HEK293 (cell line): ENCODE measurements at regions not wholly inside any gene's neighbourhood (a gene's known extent, or its start where the extent isn't known, plus 50 kb on each side); places are given as distances from the start of the nearest gene placed in this dataset.

ENCODE experiments used
- CTCF ChIA-PET: fragments of 350-600 bp; formaldehyde crosslinking; extraction: SDS; loops from one replicate; lab custom pipeline; 2021; ENCODE audit warnings: antibody characterized with exemption; lab: Yijun Ruan, JAX
- POLR2A ChIA-PET: fragments of 300-600 bp; formaldehyde crosslinking; extraction: SDS; loops from one replicate; lab custom pipeline; 2020; ENCODE audit warnings: antibody characterized with exemption, inconsistent platforms; lab: Yijun Ruan, JAX
- H3K27ac ChIP-seq: fragments of 200-500 bp; sonication (Bioruptor generic); 2 replicates; pipeline ENCODE4 v1.5.1; 2014; ENCODE audit warnings: low read depth, low read length, control low read depth, inconsistent platforms; ENCODE audit errors: extremely low read depth
- H3K36me3 ChIP-seq, 2 experiments: fragments of 200-500 bp in 1 of 2; sonication (Bioruptor generic) in 1 of 2; 1 replicate in 1 of 2; 2 replicates in 1 of 2; pipeline ENCODE4 v1.5.1; 2014 to 2017; ENCODE audit warnings: inconsistent platforms in 2 of 2, low read length in 2 of 2; ENCODE audit not compliant: control insufficient read depth in 2 of 2, insufficient read depth in 1 of 2
- H3K4me1 ChIP-seq: fragments of 200-500 bp; sonication (Bioruptor generic); 2 replicates; pipeline ENCODE4 v1.5.1; 2014; ENCODE audit warnings: mild to moderate bottlenecking, low read length, inconsistent platforms; ENCODE audit not compliant: control insufficient read depth, insufficient read depth
- H3K4me3 ChIP-seq: 2 replicates; pipeline ENCODE4 v1.5.1; 2011; ENCODE audit warnings: low read depth, mild to moderate bottlenecking, control low read depth, low read length, moderate library complexity
- H3K9me3 ChIP-seq: fragments of 200-500 bp; sonication (Bioruptor generic); 2 replicates; pipeline ENCODE4 v1.5.1; 2014; ENCODE audit warnings: low read depth, low read length, inconsistent platforms; ENCODE audit not compliant: control insufficient read depth, insufficient read depth
- ATF2 ChIP-seq: fragments of 450-650 bp; formaldehyde crosslinking; IDR thresholded peaks from 2 replicates; pipeline ENCODE4 v1.5.1; 2016; ENCODE audit warnings: missing biosample characterization, missing genetic modification characterization, low read depth
- BCL6B ChIP-seq: fragments of 450-650 bp; formaldehyde crosslinking; IDR thresholded peaks from 2 replicates; pipeline ENCODE4 v1.5.1; 2017; ENCODE audit warnings: missing biosample characterization, missing genetic modification characterization
- CTCF ChIP-seq: fragments of 450-650 bp; formaldehyde crosslinking; IDR thresholded peaks from 2 replicates; pipeline ENCODE4 v1.5.1; 2016; ENCODE audit warnings: missing biosample characterization, missing genetic modification characterization
- HOXA7 ChIP-seq: sonication (generic); formaldehyde crosslinking; IDR thresholded peaks from 2 replicates; pipeline ENCODE4 v1.8.1; 2022; ENCODE audit warnings: missing genetic modification reagents, borderline replicate concordance
- KLF7 ChIP-seq: fragments of 450-650 bp; formaldehyde crosslinking; IDR thresholded peaks from 2 replicates; pipeline ENCODE4 v1.5.1; 2016; ENCODE audit warnings: missing biosample characterization, missing genetic modification characterization, borderline replicate concordance
- SCRT1 ChIP-seq: fragments of 450-650 bp; formaldehyde crosslinking; IDR thresholded peaks from 2 replicates; pipeline ENCODE4 v1.5.1; 2016; ENCODE audit warnings: missing biosample characterization, missing genetic modification characterization, borderline replicate concordance
- SETDB1 ChIP-seq: IDR thresholded peaks from one replicate; pipeline ENCODE4 v1.6.1; 2017; ENCODE audit warnings: mild to moderate bottlenecking, low read length, moderate library complexity, mixed read lengths; ENCODE audit not compliant: insufficient read length
- ZIC2 ChIP-seq: fragments of 450-650 bp; formaldehyde crosslinking; IDR thresholded peaks from 2 replicates; pipeline ENCODE4 v1.5.1; 2016; ENCODE audit warnings: missing biosample characterization, missing genetic modification characterization
- ZNF132 ChIP-seq: fragments of 450-650 bp; formaldehyde crosslinking; IDR thresholded peaks from 2 replicates; pipeline ENCODE4 v1.5.1; 2017; ENCODE audit warnings: missing biosample characterization, missing genetic modification characterization, borderline replicate concordance
- ZNF138 ChIP-seq: fragments of 450-650 bp; formaldehyde crosslinking; IDR thresholded peaks from 2 replicates; pipeline ENCODE4 v1.5.1; 2016; ENCODE audit warnings: missing biosample characterization, missing genetic modification characterization, borderline replicate concordance
- ZNF324 ChIP-seq: fragments of 450-650 bp; formaldehyde crosslinking; IDR thresholded peaks from 2 replicates; pipeline ENCODE4 v1.5.1; 2016; ENCODE audit warnings: missing biosample characterization, missing genetic modification characterization
- ZNF391 ChIP-seq: fragments of 450-650 bp; formaldehyde crosslinking; IDR thresholded peaks from 2 replicates; pipeline ENCODE4 v1.5.1; 2016; ENCODE audit warnings: low read depth, missing biosample characterization, missing genetic modification characterization, borderline replicate concordance
- ZNF433 ChIP-seq: fragments of 450-650 bp; formaldehyde crosslinking; IDR thresholded peaks from 2 replicates; pipeline ENCODE4 v1.5.1; 2016; ENCODE audit warnings: missing biosample characterization, missing genetic modification characterization, low read depth
- ZNF449 ChIP-seq: fragments of 450-650 bp; formaldehyde crosslinking; IDR thresholded peaks from 2 replicates; pipeline ENCODE4 v1.5.1; 2017; ENCODE audit warnings: missing biosample characterization, mild to moderate bottlenecking, missing genetic modification characterization, moderate library complexity
- ZNF488 ChIP-seq: fragments of 450-650 bp; formaldehyde crosslinking; IDR thresholded peaks from 2 replicates; pipeline ENCODE4 v1.5.1; 2016; ENCODE audit warnings: missing biosample characterization, missing genetic modification characterization
- ZNF501 ChIP-seq: fragments of 450-650 bp; formaldehyde crosslinking; IDR thresholded peaks from 2 replicates; pipeline ENCODE4 v1.5.1; 2016; ENCODE audit warnings: missing biosample characterization, missing genetic modification characterization
- ZNF518A ChIP-seq: fragments of 450-650 bp; formaldehyde crosslinking; conservative IDR thresholded peaks from 2 replicates; pipeline ENCODE4 v1.5.1; 2016; ENCODE audit warnings: low read depth, missing biosample characterization, missing genetic modification characterization
- ZNF529 ChIP-seq: fragments of 450-650 bp; formaldehyde crosslinking; IDR thresholded peaks from 2 replicates; pipeline ENCODE4 v1.5.1; 2017; ENCODE audit warnings: missing genetic modification characterization, missing biosample characterization; ENCODE audit not compliant: insufficient replicate concordance
- ZNF664 ChIP-seq: fragments of 450-650 bp; formaldehyde crosslinking; IDR thresholded peaks from 2 replicates; pipeline ENCODE4 v1.5.1; 2016; ENCODE audit warnings: missing biosample characterization, missing genetic modification characterization
- ZNF776 ChIP-seq: fragments of 450-650 bp; formaldehyde crosslinking; IDR thresholded peaks from 2 replicates; pipeline ENCODE4 v1.5.0; 2017; ENCODE audit warnings: missing biosample characterization, missing genetic modification characterization, borderline replicate concordance
- ZNF830 ChIP-seq: fragments of 450-650 bp; IDR thresholded peaks from 2 replicates; pipeline ENCODE4 v1.5.0; 2018; ENCODE audit warnings: missing biosample characterization, missing genetic modification characterization, low read depth, mild to moderate bottlenecking, moderate library complexity

- TF ChIP-seq ZNF433 (tag by site-specific recombination) (no peak), SETDB1 (no peak), ZNF391 (no peak)
Measured at GRCh38 chr2:126317790-126318431, 338.0 kb upstream of the GYPC start (continued).

GRCh38 chr2:126322342-126322741, 333.6 kb upstream of the GYPC start:
- Histone ChIP-seq H3K4me3 (no peak overlapping the region), H3K27ac (no peak overlapping the region), H3K4me1 (no peaks in the 10 kb centered on the region), H3K36me3 (no peaks in the 10 kb centered on the region), H3K9me3 (no peaks in the 10 kb centered on the region)
- POLR2A ChIA-PET, result no interaction called here
- no peak for TF ChIP-seq KLF7
- TF ChIP-seq ZNF449 (tag by site-specific recombination), result no peak
- TF ChIP-seq BCL6B (tag by site-specific recombination), result no peak
- TF ChIP-seq SCRT1 (tag by site-specific recombination), result no peak
- TF ChIP-seq ZNF324, result no peak
- no peak for TF ChIP-seq ZNF138 (tag by site-specific recombination)
- no peak for TF ChIP-seq ATF2 (tag by site-specific recombination)
- CTCF ChIA-PET, result interaction anchor here (0.7 kb wide), 1 partner anchor 66 kb away, joined by 5 read pairs; no protein-coding TSS in a partner anchor

GRCh38 chr2:126325202-126325601, 330.8 kb upstream of the GYPC start:
- ChIA-PET CTCF (no interaction called here), POLR2A (no interaction called here)
- Histone ChIP-seq H3K9me3 (no peaks in the 10 kb centered on the region), H3K27ac (no peak overlapping the region), H3K4me3 (no peak overlapping the region), H3K36me3 (no peaks in the 10 kb centered on the region), H3K4me1 (no peaks in the 10 kb centered on the region)
- no peak for TF ChIP-seq HOXA7
- no peak for TF ChIP-seq CTCF (tag by site-specific recombination)
- TF ChIP-seq ZNF776 (tag by site-specific recombination), result no peak
- TF ChIP-seq ZNF830 (tag by site-specific recombination), result no peak
- no peak for TF ChIP-seq ZNF488 (tag by site-specific recombination)
- no peak for TF ChIP-seq ZNF664
- TF ChIP-seq ZNF501 (tag by site-specific recombination), result no peak
- TF ChIP-seq ZNF529, result no peak
- no peak for TF ChIP-seq ZNF132
- TF ChIP-seq ZIC2, result no peak
- TF ChIP-seq ZNF518A (tag by site-specific recombination), result no peak
